GM23248 (cell line): ENCODE measurements at regions not wholly inside any gene's neighbourhood (a gene's known extent, or its start where the extent isn't known, plus 50 kb on each side); places are given as distances from the start of the nearest gene placed in this dataset.

Experiments
- DNase-seq: peaks from one replicate; pipeline ENCODE4 v3.0.0-alpha.2; 2015
- H2AFZ ChIP-seq: fragments of 200-600 bp; sonication (generic); 2 replicates; pipeline ENCODE4 v1.6.1; 2016; ENCODE audit warnings: antibody characterized with exemption
- H3F3A ChIP-seq: fragments of 200-600 bp; sonication (generic); 2 replicates; pipeline ENCODE4 v1.6.1; 2016; ENCODE audit warnings: mild to moderate bottlenecking, antibody characterized with exemption, mixed run types; ENCODE audit not compliant: insufficient read depth
- H3K27ac ChIP-seq: fragments of 200-600 bp; sonication (generic); 2 replicates; pipeline ENCODE4 v1.5.1; 2016; ENCODE audit warnings: mild to moderate bottlenecking
- H3K27me3 ChIP-seq: fragments of 200-600 bp; sonication (generic); replicated peaks from 2 replicates; pipeline ENCODE4 v1.6.1; 2016; ENCODE audit warnings: mild to moderate bottlenecking; ENCODE audit not compliant: insufficient read depth
- H3K36me3 ChIP-seq: fragments of 200-600 bp; sonication (generic); 2 replicates; pipeline ENCODE4 v1.6.1; 2016; ENCODE audit warnings: low read depth, mild to moderate bottlenecking
- H3K4me1 ChIP-seq: fragments of 200-600 bp; sonication (generic); 2 replicates; pipeline ENCODE4 v1.6.1; 2016; ENCODE audit warnings: mild to moderate bottlenecking; ENCODE audit not compliant: insufficient read depth
- H3K4me2 ChIP-seq: fragments of 200-600 bp; sonication (generic); one replicate; pipeline ENCODE4 v1.6.1; 2016; ENCODE audit warnings: mild to moderate bottlenecking; ENCODE audit not compliant: unreplicated experiment
- H3K4me3 ChIP-seq: fragments of 200-600 bp; sonication (generic); 2 replicates; pipeline ENCODE4 v1.5.1; 2016; ENCODE audit warnings: mild to moderate bottlenecking
- H3K79me2 ChIP-seq: fragments of 200-600 bp; sonication (generic); 2 replicates; pipeline ENCODE4 v1.6.1; 2016; ENCODE audit warnings: mild to moderate bottlenecking; ENCODE audit not compliant: insufficient read depth
- H3K9ac ChIP-seq: fragments of 200-600 bp; sonication (generic); 2 replicates; pipeline ENCODE4 v1.6.1; 2016; ENCODE audit warnings: mild to moderate bottlenecking
- H3K9me2 ChIP-seq: fragments of 200-600 bp; sonication (generic); 2 replicates; pipeline ENCODE4 v1.6.1; 2016; ENCODE audit warnings: mixed run types, mild to moderate bottlenecking, moderate library complexity; ENCODE audit not compliant: insufficient read depth
- H3K9me3 ChIP-seq: fragments of 200-600 bp; sonication (generic); one replicate; pipeline ENCODE4 v1.6.1; 2017; ENCODE audit warnings: low read depth
- H4K20me1 ChIP-seq: fragments of 200-600 bp; sonication (generic); 2 replicates; pipeline ENCODE4 v1.6.0; 2016; ENCODE audit not compliant: insufficient read depth
- EZH2 ChIP-seq: fragments of 200-600 bp; sonication (generic); IDR thresholded peaks from 2 replicates; pipeline ENCODE4 v1.6.1; 2018; ENCODE audit warnings: antibody characterized with exemption, mild to moderate bottlenecking; ENCODE audit not compliant: insufficient read depth, poor library complexity, severe bottlenecking
- EZH2phosphoT487 ChIP-seq: fragments of 200-600 bp; sonication (generic); IDR thresholded peaks from 2 replicates; pipeline ENCODE4 v1.6.1; 2018; ENCODE audit warnings: antibody characterized with exemption, moderate library complexity, mild to moderate bottlenecking, low read depth; ENCODE audit not compliant: insufficient read depth
- whole genome bisulfite sequencing, 2 experiments: methylation state at CpG; one replicate each; pipeline ENCODE4 v1.1.6; 2015 to 2017; ENCODE audit warnings: low lambda C conversion rate in 2 of 2, low coverage in 1 of 2; ENCODE audit errors: missing lambda C conversion rate in 2 of 2; 5-methylcytosine and 5-hydroxymethylcytosine counted together
- in situ Hi-C: fragments of 300-500 bp; cut with MboI; formaldehyde crosslinking; loops from 2 replicates; pipeline ENCODE4 v1.15.0; 2020

- Histone ChIP-seq H3K4me2 (no peak overlapping the region), H4K20me1 (no peaks in the 10 kb centered on the region), H3K9me2 (no peaks in the 10 kb centered on the region), H2AFZ (peak overlapping the region; percentile 44; the same call in 1 of the 2 replicates), H3F3A (peaks cover 31% of the 10 kb centered on the region), H3K36me3 (no peaks in the 10 kb centered on the region), H3K9ac (no peak overlapping the region), H3K4me3 (no peak overlapping the region), H3K27ac (no peak overlapping the region), H3K79me2 (no peaks in the 10 kb centered on the region), H3K9me3 (no peaks in the 10 kb centered on the region), H3K4me1 (peaks cover 50% of the 10 kb centered on the region), H3K27me3 (no peaks in the 10 kb centered on the region)
- DNase-seq, result no peak
- TF ChIP-seq EZH2 (no peak), EZH2phosphoT487 (no peak)
- 82 to 89% methylated on average over 1 of the region's 1 CpG for WGBS, 2 experiments
- in situ Hi-C loops, result no loop called here
These were observed 253.7 kb upstream of the TGFBR2 start for GRCh38 chr3:30352410-30353318.

GRCh38 chr3:30353711-30354467 is 252.5 kb upstream of the TGFBR2 start:
- H3K9me2 ChIP-seq, result no peaks in the 10 kb centered on the region
- TF ChIP-seq EZH2phosphoT487, result no peak
- no peak for TF ChIP-seq EZH2
- peaks cover 21% of the 10 kb centered on the region for H3F3A ChIP-seq
- no peaks in the 10 kb centered on the region for H3K79me2 ChIP-seq
- no peaks in the 10 kb centered on the region for H4K20me1 ChIP-seq
- no peaks in the 10 kb centered on the region for H3K9me3 ChIP-seq
- DNase-seq, result no peak
- H3K27ac ChIP-seq, result no peak overlapping the region
- no peak overlapping the region for H3K4me3 ChIP-seq
- no peak overlapping the region for H3K4me2 ChIP-seq
- no peaks in the 10 kb centered on the region for H3K27me3 ChIP-seq
- WGBS, 2 experiments, result 50 to 52% methylated on average over 1 of the region's 1 CpG
- H3K4me1 ChIP-seq, result peaks cover 45% of the 10 kb centered on the region
- H2AFZ ChIP-seq, result peak overlapping the region; percentile 43; the same call in 1 of the 2 replicates
- no peaks in the 10 kb centered on the region for H3K36me3 ChIP-seq
- no peak overlapping the region for H3K9ac ChIP-seq
- in situ Hi-C loops, result no loop called here

- peak overlapping the region; percentile 43; the same call in 1 of the 2 replicates for H2AFZ ChIP-seq
- no peak for DNase-seq
These were observed 251.9 kb upstream of the TGFBR2 start for GRCh38 chr3:30354513-30354912.

GRCh38 chr3:30354972-30355371 is 251.4 kb upstream of the TGFBR2 start:
- Histone ChIP-seq H2AFZ (no peak overlapping the region), H3K9ac (no peak overlapping the region), H3K27me3 (no peaks in the 10 kb centered on the region), H3K36me3 (no peaks in the 10 kb centered on the region), H4K20me1 (no peaks in the 10 kb centered on the region), H3K27ac (no peak overlapping the region), H3K4me3 (no peak overlapping the region), H3K4me2 (no peak overlapping the region), H3K9me3 (no peaks in the 10 kb centered on the region), H3K9me2 (no peaks in the 10 kb centered on the region), H3K79me2 (no peaks in the 10 kb centered on the region), H3F3A (peaks cover 16% of the 10 kb centered on the region), H3K4me1 (peaks cover 43% of the 10 kb centered on the region)
- in situ Hi-C loops, result no loop called here
- TF ChIP-seq EZH2, result no peak
- TF ChIP-seq EZH2phosphoT487, result no peak
- 93% methylated on average over 7 of the region's 7 CpGs for WGBS, 2 experiments
- DNase-seq, result no peak

More at GRCh38 chr3:30354513-30354912, 251.9 kb upstream of the TGFBR2 start:
- peaks cover 43% of the 10 kb centered on the region for H3K4me1 ChIP-seq
- no peak for TF ChIP-seq EZH2
- TF ChIP-seq EZH2phosphoT487, result no peak
- in situ Hi-C loops, result no loop called here
- H3K9me3 ChIP-seq, result no peaks in the 10 kb centered on the region
- H3K4me3 ChIP-seq, result no peak overlapping the region
- H3K9ac ChIP-seq, result no peak overlapping the region
- no peak overlapping the region for H3K27ac ChIP-seq
- H3K4me2 ChIP-seq, result no peak overlapping the region
- H3K27me3 ChIP-seq, result no peaks in the 10 kb centered on the region
- H3K36me3 ChIP-seq, result no peaks in the 10 kb centered on the region
- WGBS, 2 experiments, result 38 to 42% methylated on average over 1 of the region's 1 CpG
- H4K20me1 ChIP-seq, result no peaks in the 10 kb centered on the region
- H3K9me2 ChIP-seq, result no peaks in the 10 kb centered on the region
- H3F3A ChIP-seq, result peaks cover 16% of the 10 kb centered on the region
- no peaks in the 10 kb centered on the region for H3K79me2 ChIP-seq
